ENCODE measurements at regions not wholly inside any gene's neighbourhood (a gene's known extent, or its start where the extent isn't known, plus 50 kb on each side); places are given as distances from the start of the nearest gene placed in this dataset.

- H3K9me3 ChIP-seq (ENCODE audit: control insufficient read depth, insufficient read depth, low read length), result no peaks in the 10 kb centered on the region
Measured at GRCh38 chr4:13851085-13851940, 223.8 kb upstream of the BOD1L1 start.

GRCh38 chr4:13852411-13852810 lies 224.9 kb upstream of the BOD1L1 start:
- H3K9me2 ChIP-seq (replicated peaks; ENCODE audit: control insufficient read depth, low read length), result no peaks in the 10 kb centered on the region
- H3K4me3 ChIP-seq (ENCODE audit: low read length), result no peak overlapping the region
- H3K4me2 ChIP-seq (ENCODE audit: low read length), result no peak overlapping the region
- no peaks in the 10 kb centered on the region for H3K9me3 ChIP-seq (ENCODE audit: control insufficient read depth, insufficient read depth, low read length)
- no peaks in the 10 kb centered on the region for H4K20me1 ChIP-seq (ENCODE audit: control insufficient read depth, insufficient read depth, low read depth, low read length)
- no peaks in the 10 kb centered on the region for H3K36me3 ChIP-seq (ENCODE audit: control insufficient read depth, low read length)
- H3K27ac ChIP-seq (ENCODE audit: low read depth, low read length), result no peak overlapping the region
- TF ChIP-seq CTCF (IDR thresholded peaks at IDR 0.05; ENCODE audit: low read depth, low read length, poor library complexity, severe bottlenecking) (no peak), EZH2phosphoT487 (IDR thresholded peaks at IDR 0.05; ENCODE audit: borderline replicate concordance, low read length) (no peak)
- H3K79me2 ChIP-seq (ENCODE audit: control insufficient read depth, low read length), result no peaks in the 10 kb centered on the region
- no peaks in the 10 kb centered on the region for H3K27me3 ChIP-seq (ENCODE audit: control insufficient read depth, low read length)
- H3K4me1 ChIP-seq (ENCODE audit: control insufficient read depth, low read length), result no peaks in the 10 kb centered on the region
- no peaks in the 10 kb centered on the region for H3F3A ChIP-seq (ENCODE audit: control insufficient read depth, insufficient read depth)

More at GRCh38 chr4:13851085-13851940, 223.8 kb upstream of the BOD1L1 start:
- Histone ChIP-seq H3K4me2 (ENCODE audit: low read length) (no peak overlapping the region), H3K36me3 (ENCODE audit: control insufficient read depth, low read length) (no peaks in the 10 kb centered on the region), H3K9me2 (replicated peaks; ENCODE audit: control insufficient read depth, low read length) (no peaks in the 10 kb centered on the region), H3K27ac (ENCODE audit: low read depth, low read length) (no peak overlapping the region), H4K20me1 (ENCODE audit: control insufficient read depth, insufficient read depth, low read depth, low read length) (no peaks in the 10 kb centered on the region), H3K4me1 (ENCODE audit: control insufficient read depth, low read length) (no peaks in the 10 kb centered on the region), H3K79me2 (ENCODE audit: control insufficient read depth, low read length) (no peaks in the 10 kb centered on the region), H3F3A (ENCODE audit: control insufficient read depth, insufficient read depth) (no peaks in the 10 kb centered on the region), H3K4me3 (ENCODE audit: low read length) (no peak overlapping the region), H3K27me3 (ENCODE audit: control insufficient read depth, low read length) (no peaks in the 10 kb centered on the region)
- no peak for TF ChIP-seq CTCF (IDR thresholded peaks at IDR 0.05; ENCODE audit: low read depth, low read length, poor library complexity, severe bottlenecking)
- TF ChIP-seq EZH2phosphoT487 (IDR thresholded peaks at IDR 0.05; ENCODE audit: borderline replicate concordance, low read length), result no peak

GRCh38 chr4:13856387-13856786 lies 228.9 kb upstream of the BOD1L1 start:
- H3K79me2 ChIP-seq (ENCODE audit: control insufficient read depth, low read length), result no peaks in the 10 kb centered on the region
- H3K4me3 ChIP-seq (ENCODE audit: low read length), result no peak overlapping the region
- no peak overlapping the region for H3K4me2 ChIP-seq (ENCODE audit: low read length)
- H3K4me1 ChIP-seq (ENCODE audit: control insufficient read depth, low read length), result no peaks in the 10 kb centered on the region
- no peak for TF ChIP-seq EZH2phosphoT487 (IDR thresholded peaks at IDR 0.05; ENCODE audit: borderline replicate concordance, low read length)
- TF ChIP-seq CTCF (IDR thresholded peaks at IDR 0.05; ENCODE audit: low read depth, low read length, poor library complexity, severe bottlenecking), result no peak
- no peaks in the 10 kb centered on the region for H3K9me2 ChIP-seq (replicated peaks; ENCODE audit: control insufficient read depth, low read length)
- H3K9me3 ChIP-seq (ENCODE audit: control insufficient read depth, insufficient read depth, low read length), result no peaks in the 10 kb centered on the region
- H3K27me3 ChIP-seq (ENCODE audit: control insufficient read depth, low read length), result no peaks in the 10 kb centered on the region
- no peaks in the 10 kb centered on the region for H3F3A ChIP-seq (ENCODE audit: control insufficient read depth, insufficient read depth)
- no peaks in the 10 kb centered on the region for H4K20me1 ChIP-seq (ENCODE audit: control insufficient read depth, insufficient read depth, low read depth, low read length)
- no peak overlapping the region for H3K27ac ChIP-seq (ENCODE audit: low read depth, low read length)
- no peaks in the 10 kb centered on the region for H3K36me3 ChIP-seq (ENCODE audit: control insufficient read depth, low read length)

Data from DOHH2 (cell line).